Aorta (tissue), 5 donors: ENCODE measurements at regions not wholly inside any gene's neighbourhood (a gene's known extent, or its start where the extent isn't known, plus 50 kb on each side); places are given as distances from the start of the nearest gene placed in this dataset.

Source experiments
- ATAC-seq: fragments of 200-7000 bp; cut with Tn5 transposase; one replicate; pipeline ENCODE4 v1.9.1; 2022; ENCODE audit warnings: moderate library complexity; ENCODE audit not compliant: low FRiP score
- DNase-seq, 2 donors: peaks; one replicate each; pipeline ENCODE4 v3.0.0-alpha.2; 2020
- H3K27ac ChIP-seq, 2 donors: one replicate each; pipeline ENCODE4 v1.5.1; 2013; ENCODE audit warnings: low read length in 2 of 2, mild to moderate bottlenecking in 2 of 2, moderate library complexity in 2 of 2, control low read depth in 1 of 2, inconsistent platforms in 1 of 2, low read depth in 1 of 2
- H3K27me3 ChIP-seq, 2 donors: one replicate each; pipeline ENCODE4 v1.6.1; 2013; ENCODE audit warnings: control low read depth in 1 of 2, low read length in 1 of 2, mild to moderate bottlenecking in 1 of 2, moderate library complexity in 1 of 2; ENCODE audit not compliant: insufficient read depth in 2 of 2, control insufficient read depth in 1 of 2
- H3K36me3 ChIP-seq, 2 donors: one replicate each; pipeline ENCODE4 v1.6.1; 2013; ENCODE audit warnings: control low read depth in 1 of 2, low read length in 1 of 2, mild to moderate bottlenecking in 1 of 2; ENCODE audit not compliant: insufficient read depth in 2 of 2, control insufficient read depth in 1 of 2
- H3K4me1 ChIP-seq, 2 donors: one replicate each; pipeline ENCODE4 v1.6.1; 2013; ENCODE audit warnings: low read length in 2 of 2, control low read depth in 1 of 2, mild to moderate bottlenecking in 1 of 2, moderate library complexity in 1 of 2; ENCODE audit not compliant: insufficient read depth in 2 of 2, control insufficient read depth in 1 of 2
- H3K4me3 ChIP-seq, 2 donors: one replicate each; pipeline ENCODE4 v1.5.1; 2013; ENCODE audit warnings: low read length in 2 of 2, control low read depth in 1 of 2, mild to moderate bottlenecking in 1 of 2
- H3K9me3 ChIP-seq: one replicate; pipeline ENCODE4 v1.6.1; 2013; ENCODE audit warnings: mild to moderate bottlenecking, low read length; ENCODE audit not compliant: control insufficient read depth
- WGBS, 2 donors: extraction: QIAGEN DNeasy Blood & Tissue Kit; methylation state at CpG; one replicate each; pipeline ENCODE4 v1.1.7; 2013; 5-methylcytosine and 5-hydroxymethylcytosine counted together
- intact Hi-C, 2 donors: fragments of 100-400 bp; cut with DNase I; formaldehyde crosslinking; loops; one replicate each; pipeline versions ENCODE4 v1.14.2 to v1.15.0; 2022
- donor health status: healthy with polysubstance abuse.
- donor health status: Bipolar disorder and iron deficiency.
- donor health status: DM: no; HTN: no; CAD: no.
- donor health status: DM: no; HTN: no; CAD: no.
- donor health status: DM: yes; HTN: yes; CAD: no.

- H3K36me3 ChIP-seq = no peaks in the 10 kb centered on the region
- DNase-seq = no peak
- ATAC-seq = no peak
- H3K4me3 ChIP-seq = no peak overlapping the region
- intact Hi-C loops = no loop called here
- H3K9me3 ChIP-seq = no peaks in the 10 kb centered on the region
- no peaks in the 10 kb centered on the region for H3K27me3 ChIP-seq
- H3K4me1 ChIP-seq = no peaks in the 10 kb centered on the region
- no peak overlapping the region for H3K27ac ChIP-seq
- WGBS, 2 donors = 85% methylated on average over 3 of the region's 3 CpGs
Measured at GRCh38 chr5:74064911-74065310, 438.9 kb downstream of the ARHGEF28 start.

GRCh38 chr5:74064225-74064624, 438.2 kb downstream of the ARHGEF28 start:
- DNase-seq (no peak), ATAC-seq (no peak)
- H3K27ac ChIP-seq = no peak overlapping the region
- H3K27me3 ChIP-seq = no peaks in the 10 kb centered on the region
- no peaks in the 10 kb centered on the region for H3K36me3 ChIP-seq
- intact Hi-C loops = no loop called here
- H3K4me3 ChIP-seq = no peak overlapping the region
- no peaks in the 10 kb centered on the region for H3K9me3 ChIP-seq
- no peaks in the 10 kb centered on the region for H3K4me1 ChIP-seq

GRCh38 chr5:74063821-74064220, 437.8 kb downstream of the ARHGEF28 start:
- Histone ChIP-seq H3K4me1 (no peaks in the 10 kb centered on the region), H3K27ac (no peak overlapping the region), H3K9me3 (no peaks in the 10 kb centered on the region), H3K36me3 (no peaks in the 10 kb centered on the region), H3K4me3 (no peak overlapping the region), H3K27me3 (no peaks in the 10 kb centered on the region)
- intact Hi-C loops = no loop called here
- 79 to 82% methylated on average over 3 of the region's 3 CpGs for WGBS, 2 donors
- DNase-seq = no peak
- no peak for ATAC-seq

- ATAC-seq (no peak), DNase-seq (no peak)
- Histone ChIP-seq H3K4me1 (no peaks in the 10 kb centered on the region), H3K9me3 (no peaks in the 10 kb centered on the region), H3K27me3 (no peaks in the 10 kb centered on the region), H3K4me3 (no peak overlapping the region), H3K36me3 (no peaks in the 10 kb centered on the region), H3K27ac (no peak overlapping the region)
- intact Hi-C loops = no loop called here
- WGBS, 2 donors = 27 to 30% methylated on average over 4 of the region's 4 CpGs
Measured at GRCh38 chr5:74063346-74063745, 437.4 kb downstream of the ARHGEF28 start.

GRCh38 chr5:74061292-74061691, 435.3 kb downstream of the ARHGEF28 start:
- Histone ChIP-seq H3K27me3 (no peaks in the 10 kb centered on the region), H3K4me3 (no peak overlapping the region), H3K9me3 (no peaks in the 10 kb centered on the region), H3K27ac (no peak overlapping the region), H3K36me3 (no peaks in the 10 kb centered on the region), H3K4me1 (peaks cover 0 to 2% of the 10 kb centered on the region in 2 donors)
- no peak for DNase-seq
- intact Hi-C loops = no loop called here
- no peak for ATAC-seq
- 94 to 97% methylated on average over 1 of the region's 1 CpG for WGBS, 2 donors

- Histone ChIP-seq H3K4me1 (peaks cover 0 to 2% of the 10 kb centered on the region in 2 donors), H3K4me3 (no peak overlapping the region), H3K27ac (no peak overlapping the region), H3K36me3 (no peaks in the 10 kb centered on the region), H3K27me3 (no peaks in the 10 kb centered on the region), H3K9me3 (no peaks in the 10 kb centered on the region)
- intact Hi-C loops = loop anchor here (5.0 to 10.0 kb wide), 2 partner anchors 145 to 583 kb away; partner anchors contain the start of gene ENC1 (in 1 of the 2)
- ATAC-seq = no peak
- DNase-seq = no peak
- WGBS, 2 donors = 61 to 66% methylated on average over 1 of the region's 1 CpG
Measured at GRCh38 chr5:74059706-74060105, 433.7 kb downstream of the ARHGEF28 start.

- ATAC-seq = no peak
Measured at GRCh38 chr5:74056789-74057164, 430.8 kb downstream of the ARHGEF28 start.

GRCh38 chr5:74056107-74056788, 430.3 kb downstream of the ARHGEF28 start:
- ATAC-seq (peak; percentile 59), DNase-seq (no peak)
- 28 to 48% methylated on average over 7 of the region's 7 CpGs for WGBS, 2 donors
- no peaks in the 10 kb centered on the region for H3K9me3 ChIP-seq
- no peak overlapping the region for H3K27ac ChIP-seq
- H3K36me3 ChIP-seq = no peaks in the 10 kb centered on the region
- no peaks in the 10 kb centered on the region for H3K27me3 ChIP-seq
- peaks cover 0 to 2% of the 10 kb centered on the region in 2 donors for H3K4me1 ChIP-seq
- H3K4me3 ChIP-seq = peak overlapping the region in 1 of 2 donors; percentile 34
- intact Hi-C loops = loop anchor here (5.0 to 10.0 kb wide), 2 partner anchors 149 to 586 kb away; partner anchors contain the start of gene ENC1 (in 1 of the 2)

More at GRCh38 chr5:74056789-74057164, 430.8 kb downstream of the ARHGEF28 start:
- Histone ChIP-seq H3K27ac (no peak overlapping the region), H3K36me3 (no peaks in the 10 kb centered on the region), H3K9me3 (no peaks in the 10 kb centered on the region), H3K4me1 (peaks cover 0 to 2% of the 10 kb centered on the region in 2 donors), H3K27me3 (no peaks in the 10 kb centered on the region), H3K4me3 (no peak overlapping the region)
- no peak for DNase-seq
- intact Hi-C loops = loop anchor here (5.0 to 10.0 kb wide), 2 partner anchors 148 to 586 kb away; partner anchors contain the start of gene ENC1 (in 1 of the 2)

- peaks cover 0 to 2% of the 10 kb centered on the region in 2 donors for H3K4me1 ChIP-seq
- no peak overlapping the region for H3K4me3 ChIP-seq
- ATAC-seq (no peak), DNase-seq (no peak)
- WGBS, 2 donors = 87 to 88% methylated on average over 7 of the region's 7 CpGs
- intact Hi-C loops = loop anchor here (5.0 to 10.0 kb wide), 2 partner anchors 149 to 587 kb away; partner anchors contain the start of gene ENC1 (in 1 of the 2)
- no peaks in the 10 kb centered on the region for H3K9me3 ChIP-seq
- no peak overlapping the region for H3K27ac ChIP-seq
- no peaks in the 10 kb centered on the region for H3K36me3 ChIP-seq
- H3K27me3 ChIP-seq = no peaks in the 10 kb centered on the region
Measured at GRCh38 chr5:74055486-74056106, 429.6 kb downstream of the ARHGEF28 start.
